T-helper 9 cell (primary cell): ENCODE measurements at regions not wholly inside any gene's neighbourhood (a gene's known extent, or its start where the extent isn't known, plus 50 kb on each side); places are given as distances from the start of the nearest gene placed in this dataset.

Source experiments
- DNase-seq: peaks from one replicate; pipeline ENCODE4 v3.0.0-alpha.2; 2020

DNA sequence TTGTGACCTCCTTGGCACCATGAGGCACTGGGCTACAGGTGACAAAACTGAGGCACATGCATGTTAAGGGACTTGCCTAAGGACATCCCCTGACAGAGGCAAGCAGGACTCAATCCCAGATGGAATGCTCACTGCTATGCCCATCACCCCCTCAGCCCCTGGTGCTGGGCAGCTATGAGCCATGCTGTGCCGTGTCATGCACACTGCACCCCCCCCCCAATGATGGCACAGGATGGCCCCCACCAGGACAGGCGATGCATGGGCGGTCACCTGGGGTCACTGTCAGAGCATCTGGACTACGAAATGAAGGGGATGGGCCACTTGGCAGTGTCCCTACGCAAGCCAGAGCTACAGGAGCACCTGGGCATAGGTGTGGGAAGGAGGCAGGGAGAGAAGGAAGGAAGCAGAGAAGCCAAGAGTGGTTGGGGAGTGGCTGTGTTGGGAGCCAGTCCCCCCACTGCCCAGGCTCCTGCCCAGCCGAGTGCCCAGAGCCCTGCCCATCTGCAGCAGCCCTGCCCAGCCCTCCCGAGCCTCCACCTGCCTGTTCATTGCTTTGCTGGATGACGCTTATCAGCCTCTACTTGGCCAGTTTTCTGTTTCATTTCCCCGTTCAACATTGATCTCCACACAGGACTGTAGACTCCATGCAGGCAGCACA, 84.9 kb upstream of the DIO3 start:
- no peak for DNase-seq

- DNase-seq = no peak
Observed at GRCh38 chr14:101476916-101477553, 84.3 kb upstream of the DIO3 start.

DNA sequence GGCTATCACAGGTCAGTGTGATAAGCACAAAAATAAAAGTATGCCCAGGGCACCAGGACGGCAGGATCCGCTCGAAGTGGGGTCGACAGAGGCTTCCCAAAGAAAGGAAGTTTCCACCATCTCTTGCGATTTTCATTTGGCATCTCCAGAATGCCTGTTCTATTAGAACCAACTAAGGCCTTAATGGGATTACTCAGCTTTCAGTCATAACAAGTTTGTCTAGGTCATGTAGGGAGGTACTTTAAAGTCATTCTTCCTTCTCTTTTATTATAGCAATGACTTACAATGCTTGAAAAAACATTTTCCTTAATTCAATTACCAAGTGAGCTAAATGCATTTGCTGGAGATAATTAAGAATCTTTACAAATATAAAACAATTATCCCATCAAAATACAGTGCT, 83.6 kb upstream of the DIO3 start:
- no peak for DNase-seq

GRCh38 chr14:101478096-101478495, 83.2 kb upstream of the DIO3 start:
- no peak for DNase-seq

DNA sequence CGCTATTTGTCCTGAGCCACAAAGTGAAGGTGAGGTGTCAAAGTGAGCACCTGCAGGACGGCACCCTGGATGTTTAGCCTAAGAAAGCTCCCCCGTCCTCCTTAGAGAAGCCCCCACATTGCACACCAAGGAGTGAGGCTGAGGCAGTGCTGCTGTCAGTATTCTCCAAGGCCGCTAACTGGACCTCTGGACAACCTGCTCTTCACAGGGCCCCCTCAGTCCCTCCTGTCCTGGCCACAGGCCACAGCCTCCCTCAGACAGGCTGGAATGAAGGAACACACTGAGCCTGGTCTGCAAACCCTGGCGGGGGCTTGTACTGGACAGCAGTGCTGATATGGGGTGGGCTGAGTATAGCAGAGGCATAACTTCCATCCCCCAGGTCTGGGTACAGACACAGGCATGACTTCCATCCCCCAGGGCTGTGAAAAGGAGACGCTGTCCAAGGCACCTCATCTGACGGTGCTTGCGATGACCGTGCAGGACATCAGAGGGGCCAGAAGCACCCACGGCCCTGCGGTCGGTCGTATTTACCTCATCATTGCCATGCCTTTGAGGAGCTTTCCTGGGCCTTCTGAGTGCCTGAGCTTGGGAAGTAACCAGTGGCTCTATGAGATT, 82.4 kb upstream of the DIO3 start:
- no peak for DNase-seq

DNA sequence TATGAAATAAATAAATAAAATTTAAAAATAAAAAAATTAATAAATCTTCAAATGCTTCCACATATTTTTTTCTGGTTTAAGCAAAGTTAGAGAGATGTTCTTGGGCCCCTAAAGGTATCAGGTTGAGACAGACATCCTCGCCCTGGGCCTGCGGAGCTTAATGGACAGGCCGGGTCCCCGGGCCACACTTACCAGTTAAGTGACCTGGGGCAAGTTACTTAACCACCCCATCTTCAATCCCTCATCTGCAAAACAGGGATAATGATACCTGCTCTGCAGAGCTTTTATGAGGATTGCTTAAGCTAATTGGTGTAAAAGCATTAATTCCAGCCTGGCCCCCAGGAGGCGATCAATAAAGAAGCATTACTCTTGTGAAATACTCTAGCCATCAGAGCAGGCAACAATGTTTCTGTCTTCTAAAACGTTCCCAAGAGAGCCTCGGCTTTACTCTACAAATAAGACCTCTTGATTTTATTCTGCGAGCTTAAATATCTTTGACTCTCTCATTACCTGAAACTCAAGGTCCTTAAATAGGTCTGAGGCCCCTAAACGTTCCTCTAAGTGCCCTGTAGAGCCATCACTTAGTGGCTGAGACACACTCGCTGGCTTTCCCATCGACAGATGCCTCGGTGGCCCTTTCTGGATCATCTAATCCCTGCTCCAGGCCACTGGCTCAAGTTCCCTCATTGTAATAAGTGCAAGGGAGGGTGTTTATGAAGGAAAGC, 81.1 kb upstream of the DIO3 start:
- no peak for DNase-seq

GRCh38 chr14:101480747-101481530, 80.4 kb upstream of the DIO3 start:
- DNase-seq = no peak

GRCh38 chr14:101481557-101481956, 79.7 kb upstream of the DIO3 start:
- DNase-seq = no peak

DNA sequence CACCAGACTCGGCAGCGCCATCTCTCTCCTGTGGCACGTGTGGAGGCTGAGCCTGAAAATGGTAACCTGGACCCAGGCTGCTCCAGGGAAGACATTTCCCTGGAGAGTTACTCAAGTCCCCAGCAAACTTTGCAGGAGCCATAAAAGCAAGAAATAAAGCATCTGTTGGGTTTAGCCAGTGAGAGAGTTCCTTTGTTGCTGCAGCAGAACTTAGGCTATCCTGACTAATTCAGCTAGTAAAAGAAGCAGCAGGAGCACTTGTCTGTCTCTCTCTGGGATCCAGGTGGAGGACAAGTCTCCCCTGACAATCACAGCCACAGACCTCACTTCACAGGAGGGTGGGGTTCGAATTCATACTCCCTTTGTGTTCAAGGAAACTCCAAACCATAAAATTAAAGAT, 79.2 kb upstream of the DIO3 start:
- no peak for DNase-seq

- DNase-seq = no peak
Observed at GRCh38 chr14:101483829-101484228, 77.5 kb upstream of the DIO3 start.

DNA sequence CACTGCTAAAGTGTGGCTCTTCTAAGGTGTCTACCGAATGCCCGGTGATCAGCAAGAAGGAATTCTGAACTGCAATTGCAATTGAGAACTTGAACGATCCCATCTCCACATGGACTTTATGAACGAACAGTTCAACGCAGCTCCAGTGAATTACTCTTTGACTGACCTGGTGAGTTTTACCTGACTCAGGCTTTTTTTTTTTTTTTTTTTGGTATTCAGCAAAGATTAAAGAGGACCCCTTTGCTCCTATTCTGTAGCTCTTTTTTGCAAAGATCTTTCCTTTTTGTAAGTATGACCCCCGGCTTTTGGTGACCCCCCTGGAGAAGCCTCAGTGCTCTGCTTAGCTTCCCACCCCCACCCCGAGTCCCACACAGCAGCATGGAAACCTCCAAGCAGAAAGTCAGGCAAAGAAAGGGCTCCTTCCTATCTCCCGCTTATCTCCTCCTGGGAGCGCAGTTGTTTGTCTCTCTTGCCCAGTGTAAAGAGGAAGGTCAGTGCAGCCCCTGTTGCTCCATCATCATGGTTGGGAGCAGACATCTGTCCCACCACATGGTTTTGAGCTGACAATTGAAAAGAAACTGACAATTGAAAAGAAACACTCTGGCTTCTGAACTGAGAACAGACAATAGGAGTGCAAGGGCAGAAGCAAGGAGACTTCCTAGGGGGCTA, 72.1 kb upstream of the DIO3 start:
- DNase-seq = no peak

DNA sequence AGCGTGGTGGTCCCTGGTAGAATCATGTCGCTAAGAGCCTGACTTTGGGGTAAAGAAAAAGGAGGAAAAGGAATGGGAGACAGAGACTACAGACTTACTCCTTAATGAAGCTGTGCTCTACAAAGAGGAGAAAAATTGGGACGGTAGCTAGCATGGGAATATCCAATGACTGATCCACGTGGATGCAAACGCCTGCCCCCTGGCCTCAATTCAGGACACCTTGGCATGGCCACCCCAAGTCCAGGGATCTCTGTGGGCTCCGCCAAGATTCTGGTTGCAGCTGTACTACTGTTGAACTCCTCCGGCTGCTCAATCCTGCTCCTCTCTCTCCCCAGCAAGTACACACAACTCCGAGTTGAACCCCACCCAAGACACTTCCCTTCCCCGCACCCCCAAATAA, 70.5 kb upstream of the DIO3 start:
- no peak for DNase-seq

- no peak for DNase-seq
Observed at GRCh38 chr14:101491841-101492240, 69.5 kb upstream of the DIO3 start.

DNA sequence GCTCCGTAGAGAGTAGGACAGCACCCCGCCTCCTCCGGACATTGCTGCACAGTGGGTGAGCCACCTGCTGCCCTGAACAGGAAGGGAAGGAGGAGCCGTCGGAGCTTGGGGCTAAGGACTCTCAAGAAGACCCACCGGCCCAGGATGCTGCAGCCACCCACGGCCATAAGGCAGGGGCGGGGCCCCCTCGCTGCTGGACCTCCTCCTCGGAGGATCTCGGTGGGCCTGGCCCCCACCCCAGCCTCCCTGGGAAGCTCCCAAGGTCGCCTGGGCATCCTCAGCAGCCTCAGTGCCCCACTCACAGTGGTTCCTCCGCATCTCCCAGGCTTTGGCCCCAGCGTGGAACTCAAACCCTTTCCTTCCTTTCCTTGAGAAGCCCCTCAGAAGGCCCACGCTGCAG, 68.6 kb upstream of the DIO3 start:
- no peak for DNase-seq

GRCh38 chr14:101494826-101495225, 66.5 kb upstream of the DIO3 start:
- DNase-seq = no peak

DNA sequence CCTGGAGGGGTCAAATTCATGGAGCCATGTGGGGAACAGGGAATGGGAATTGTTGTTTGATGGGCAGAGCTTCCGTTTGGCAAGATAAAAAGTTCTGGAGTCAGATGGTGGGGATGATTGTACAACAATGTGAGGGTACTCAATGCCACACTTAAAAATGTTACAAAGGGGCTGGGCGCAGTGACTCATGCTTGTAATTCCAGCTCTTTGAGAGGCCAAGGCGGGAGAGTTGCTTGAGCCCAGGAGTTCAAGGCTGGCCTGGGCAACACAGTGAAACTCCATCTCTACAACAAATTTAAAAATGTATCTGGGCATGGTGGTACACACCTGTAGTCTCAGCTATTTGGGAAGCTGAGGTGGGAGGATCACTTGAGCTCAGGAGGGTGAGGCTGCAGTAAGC, 66.0 kb upstream of the DIO3 start:
- no peak for DNase-seq

GRCh38 chr14:101495827-101496775, 65.2 kb upstream of the DIO3 start:
- DNase-seq = no peak

GRCh38 chr14:101496776-101497683, 64.3 kb upstream of the DIO3 start:
- DNase-seq = no peak

DNA sequence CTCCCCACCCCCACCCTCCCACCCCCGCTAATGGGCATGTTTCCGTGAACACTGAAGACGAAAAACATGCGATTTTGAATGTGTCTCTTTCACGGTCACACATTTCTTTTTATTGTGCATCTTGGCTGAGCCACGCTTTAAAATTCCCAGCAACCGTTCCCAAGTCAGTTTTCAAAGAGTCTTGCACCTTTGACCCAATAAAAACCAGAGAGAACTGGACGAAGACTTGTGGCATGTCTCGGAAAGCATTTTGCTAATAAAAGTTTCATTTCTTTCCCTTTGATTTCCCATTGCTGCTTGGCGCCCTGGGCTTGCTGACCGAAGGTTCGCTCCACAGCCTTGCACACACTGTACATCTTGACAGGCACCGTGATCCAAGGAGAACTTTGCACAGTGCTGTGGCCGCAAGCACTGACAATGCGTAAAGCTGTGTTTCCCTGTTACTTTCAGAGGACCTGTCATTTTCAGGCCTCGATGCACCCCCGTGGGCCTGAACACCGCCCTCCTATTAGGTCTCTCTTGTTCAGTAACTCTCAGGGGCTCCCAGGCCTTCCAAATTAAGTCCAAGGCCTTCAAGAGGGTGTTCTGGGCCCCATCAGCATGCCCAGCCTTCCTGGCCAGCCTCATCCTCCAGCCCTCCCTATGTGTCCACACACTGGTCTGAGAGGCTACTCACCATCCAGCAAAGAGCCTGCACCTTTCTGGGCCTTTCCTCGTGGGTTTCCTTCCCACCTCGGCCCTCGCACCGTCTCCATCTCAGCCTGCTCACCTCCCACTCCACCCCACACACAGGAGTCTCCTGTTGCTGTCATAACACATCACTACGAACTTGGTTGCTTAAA, 63.4 kb upstream of the DIO3 start:
- DNase-seq = no peak
